GM12878 (cell line): ENCODE measurements at regions not wholly inside any gene's neighbourhood (a gene's known extent, or its start where the extent isn't known, plus 50 kb on each side); places are given as distances from the start of the nearest gene placed in this dataset.

Experiments
- ATAC-seq: fragments of 200-7000 bp; cut with Tn5 transposase; 3 replicates; pipeline ENCODE4 v1.9.1; 2020; ENCODE audit warnings: mild to moderate bottlenecking, moderate library complexity
- BruUV-seq: library from RNA; stranded (reverse); fragments of 400-500 nt; replicated peaks from 2 replicates; lab custom pipeline; 2021; lab: Mats Ljungman, UMichigan
- CTCF ChIA-PET: fragments of 300-600 bp; sonication (Branson Sonifier 250); formaldehyde crosslinking; extraction: SDS; loops from one replicate; lab custom pipeline; 2021; ENCODE audit warnings: inconsistent platforms; lab: Yijun Ruan, JAX
- POLR2A ChIA-PET: fragments of 350-600 bp; formaldehyde crosslinking; extraction: SDS; loops from one replicate; lab custom pipeline; 2021; ENCODE audit warnings: inconsistent platforms; lab: Charles Lee
- RAD21 ChIA-PET: fragments of 300-600 bp; sonication (Branson Sonifier 250); formaldehyde crosslinking; loops from one replicate; lab custom pipeline; 2023; ENCODE audit warnings: antibody characterized with exemption; ENCODE audit not compliant: unreplicated experiment; lab: Charles Lee
- SMC1A ChIA-PET: fragments of 300-600 bp; sonication (Branson Sonifier 250); formaldehyde crosslinking; loops from one replicate; lab custom pipeline; 2023; ENCODE audit not compliant: unreplicated experiment, uncharacterized antibody; lab: Charles Lee
- DNase-seq: peaks from one replicate; pipeline ENCODE4 v3.0.0-alpha.2; 2011; ENCODE audit warnings: low read depth, low spot score
- FAIRE-seq: peaks from 3 replicates; lab custom pipeline; 2011; peaks lifted over from hg19 to GRCh38; lab: Jason Lieb, UNC
- H2AFZ ChIP-seq: 2 replicates; pipeline ENCODE4 v1.6.0; 2011; ENCODE audit warnings: low read depth, low read length, control low read depth; ENCODE audit not compliant: control insufficient read depth
- H3K27ac ChIP-seq: 2 replicates; pipeline ENCODE4 v1.5.1; 2011; ENCODE audit warnings: control low read depth; ENCODE audit not compliant: control insufficient read depth, insufficient read depth
- H3K27me3 ChIP-seq, 2 experiments: replicated peaks in 1 of 2; 2 replicates each; pipeline versions ENCODE4 v1.6.0 to v1.6.1; 2011; ENCODE audit warnings: low read length in 1 of 2; ENCODE audit not compliant: control insufficient read depth in 2 of 2, insufficient read depth in 2 of 2
- H3K36me3 ChIP-seq, 2 experiments: 2 replicates each; pipeline ENCODE4 v1.5.1; 2011; ENCODE audit warnings: low read length in 1 of 2; ENCODE audit not compliant: control insufficient read depth in 2 of 2, insufficient read depth in 2 of 2
- H3K4me1 ChIP-seq: 2 replicates; pipeline ENCODE4 v1.6.1; 2011; ENCODE audit warnings: mild to moderate bottlenecking, low read length, moderate library complexity, mixed read lengths; ENCODE audit not compliant: control insufficient read depth, insufficient read depth
- H3K4me2 ChIP-seq: 2 replicates; pipeline ENCODE4 v1.6.0; 2011; ENCODE audit warnings: control low read depth; ENCODE audit not compliant: control insufficient read depth, insufficient read depth
- H3K4me3 ChIP-seq: fragments of 200-600 bp; sonication (generic); 2 replicates; pipeline ENCODE4 v1.5.1; 2016
- H3K79me2 ChIP-seq: 2 replicates; pipeline ENCODE4 v1.6.0; 2011; ENCODE audit warnings: low read length; ENCODE audit not compliant: control insufficient read depth, insufficient read depth
- H3K9ac ChIP-seq: 2 replicates; pipeline ENCODE4 v1.8.0; 2011; ENCODE audit warnings: low read length, control low read depth, mixed read lengths; ENCODE audit not compliant: control insufficient read depth, insufficient read depth
- H3K9me3 ChIP-seq: replicated peaks from 3 replicates; pipeline ENCODE4 v1.5.1; 2011; ENCODE audit warnings: mild to moderate bottlenecking, low read length; ENCODE audit not compliant: control insufficient read depth, insufficient read depth
- H4K20me1 ChIP-seq: 2 replicates; pipeline ENCODE4 v1.6.0; 2011; ENCODE audit not compliant: control insufficient read depth, insufficient read depth
- CBX5 ChIP-seq: sonication (generic); IDR thresholded peaks from 2 replicates; pipeline ENCODE4 v1.6.1; 2016; ENCODE audit warnings: low read depth, moderate library complexity, mild to moderate bottlenecking, inconsistent platforms
- FOXM1 ChIP-seq: IDR thresholded peaks from 2 replicates; pipeline ENCODE4 v1.6.1; 2012; ENCODE audit warnings: low read depth, mild to moderate bottlenecking, inconsistent platforms, low read length, moderate library complexity
- RELA ChIP-seq: fragments of 450-650 bp; IDR thresholded peaks from 2 replicates; pipeline ENCODE4 v1.8.0; 2014; ENCODE audit warnings: borderline replicate concordance; ENCODE audit not compliant: partially characterized antibody
- ZNF384 ChIP-seq: IDR thresholded peaks from 2 replicates; pipeline ENCODE4 v1.6.1; 2012; ENCODE audit warnings: low read depth, mild to moderate bottlenecking, low read length, improper control_type of control experiment, borderline replicate concordance
- WGBS: methylation state at CpG from one replicate; pipeline ENCODE4 v1.1.6; 2016; ENCODE audit warnings: low lambda C conversion rate; ENCODE audit not compliant: insufficient replicate concordance, insufficient coverage; ENCODE audit errors: missing lambda C conversion rate; 5-methylcytosine and 5-hydroxymethylcytosine counted together
- in situ Hi-C: fragments of 300-500 bp; cut with MboI; formaldehyde crosslinking; loops from 9 replicates; pipeline ENCODE4 v1.14.3; 2018; ENCODE audit warnings: mixed read lengths
- intact Hi-C: fragments of 100-400 bp; cut with micrococcal nuclease; formaldehyde crosslinking; loops from one replicate; pipeline ENCODE4 v1.14.2; 2022; ENCODE audit not compliant: unreplicated experiment
- TF ChIP-seq, protein P1 (sequence below): fragments of 450-650 bp; IDR thresholded peaks from 2 replicates; pipeline ENCODE4 v1.6.1; 2016; ENCODE audit warnings: mild to moderate bottlenecking, moderate library complexity, borderline replicate concordance

DNA sequence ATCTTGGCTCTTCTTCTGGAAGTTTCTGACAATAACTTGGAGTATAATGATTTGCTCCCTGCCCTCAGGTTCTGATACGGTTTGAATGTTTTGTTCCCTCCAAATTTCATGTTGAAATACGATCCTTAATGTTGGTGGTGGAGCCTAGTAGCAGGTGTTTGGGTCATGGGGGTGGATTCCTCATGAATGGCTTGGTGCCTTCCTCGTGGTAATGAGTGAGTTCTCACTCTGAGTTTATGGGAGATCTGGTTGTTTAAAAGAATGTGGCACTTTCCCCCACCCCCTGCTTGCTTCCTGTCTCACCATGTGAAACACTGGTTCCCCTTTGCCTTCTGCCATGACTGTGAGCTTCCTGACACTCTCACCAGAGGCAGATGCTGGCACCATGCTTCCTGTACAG, 103.0 kb upstream of the OSMR start:
- no peak for ATAC-seq
- Histone ChIP-seq H3K9me3 (no peaks in the 10 kb centered on the region), H3K27me3 (no peaks in the 10 kb centered on the region), H3K4me3 (no peak overlapping the region), H3K4me2 (no peak overlapping the region), H3K36me3 (no peaks in the 10 kb centered on the region), H3K4me1 (no peaks in the 10 kb centered on the region), H3K27ac (no peak overlapping the region), H2AFZ (no peak overlapping the region), H4K20me1 (no peaks in the 10 kb centered on the region), H3K79me2 (no peaks in the 10 kb centered on the region), H3K9ac (no peak overlapping the region)
- no peak for FAIRE-seq
- ChIA-PET RAD21 (no interaction called here), SMC1A (no interaction called here), CTCF (no interaction called here), POLR2A (no interaction called here)
- BruUV-seq = no TSS peak
- in situ Hi-C loops = no loop called here
- WGBS = 0% methylated on average over 3 of the region's 3 CpGs
- DNase-seq = no peak
- intact Hi-C loops = no loop called here
- TF ChIP-seq, protein P1, sequence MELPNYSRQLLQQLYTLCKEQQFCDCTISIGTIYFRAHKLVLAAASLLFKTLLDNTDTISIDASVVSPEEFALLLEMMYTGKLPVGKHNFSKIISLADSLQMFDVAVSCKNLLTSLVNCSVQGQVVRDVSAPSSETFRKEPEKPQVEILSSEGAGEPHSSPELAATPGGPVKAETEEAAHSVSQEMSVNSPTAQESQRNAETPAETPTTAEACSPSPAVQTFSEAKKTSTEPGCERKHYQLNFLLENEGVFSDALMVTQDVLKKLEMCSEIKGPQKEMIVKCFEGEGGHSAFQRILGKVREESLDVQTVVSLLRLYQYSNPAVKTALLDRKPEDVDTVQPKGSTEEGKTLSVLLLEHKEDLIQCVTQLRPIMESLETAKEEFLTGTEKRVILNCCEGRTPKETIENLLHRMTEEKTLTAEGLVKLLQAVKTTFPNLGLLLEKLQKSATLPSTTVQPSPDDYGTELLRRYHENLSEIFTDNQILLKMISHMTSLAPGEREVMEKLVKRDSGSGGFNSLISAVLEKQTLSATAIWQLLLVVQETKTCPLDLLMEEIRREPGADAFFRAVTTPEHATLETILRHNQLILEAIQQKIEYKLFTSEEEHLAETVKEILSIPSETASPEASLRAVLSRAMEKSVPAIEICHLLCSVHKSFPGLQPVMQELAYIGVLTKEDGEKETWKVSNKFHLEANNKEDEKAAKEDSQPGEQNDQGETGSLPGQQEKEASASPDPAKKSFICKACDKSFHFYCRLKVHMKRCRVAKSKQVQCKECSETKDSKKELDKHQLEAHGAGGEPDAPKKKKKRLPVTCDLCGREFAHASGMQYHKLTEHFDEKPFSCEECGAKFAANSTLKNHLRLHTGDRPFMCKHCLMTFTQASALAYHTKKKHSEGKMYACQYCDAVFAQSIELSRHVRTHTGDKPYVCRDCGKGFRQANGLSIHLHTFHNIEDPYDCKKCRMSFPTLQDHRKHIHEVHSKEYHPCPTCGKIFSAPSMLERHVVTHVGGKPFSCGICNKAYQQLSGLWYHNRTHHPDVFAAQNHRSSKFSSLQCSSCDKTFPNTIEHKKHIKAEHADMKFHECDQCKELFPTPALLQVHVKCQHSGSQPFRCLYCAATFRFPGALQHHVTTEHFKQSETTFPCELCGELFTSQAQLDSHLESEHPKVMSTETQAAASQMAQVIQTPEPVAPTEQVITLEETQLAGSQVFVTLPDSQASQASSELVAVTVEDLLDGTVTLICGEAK = no peak
- TF ChIP-seq FOXM1 (no peak), ZNF384 (no peak), CBX5 (no peak), RELA (no peak)
